Body of pancreas (tissue), 4 donors: ENCODE measurements at regions not wholly inside any gene's neighbourhood (a gene's known extent, or its start where the extent isn't known, plus 50 kb on each side); places are given as distances from the start of the nearest gene placed in this dataset.

Experiments
- CTCF ChIP-seq, 7 experiments: fragments of 450-650 bp in 4 of 7; fragments of 200-600 bp in 3 of 7; sonication (generic) in 3 of 7; IDR thresholded peaks; one replicate each; pipeline ENCODE4 v1.5.1; 2016 to 2019; ENCODE audit warnings: antibody characterized with exemption in 7 of 7
- POLR2A ChIP-seq, 3 donors: fragments of 450-650 bp; IDR thresholded peaks; one replicate each; pipeline ENCODE4 v1.6.1; 2016; ENCODE audit warnings: antibody characterized with exemption in 3 of 3, mild to moderate bottlenecking in 2 of 3

- TF ChIP-seq CTCF (IDR thresholded peaks at IDR 0.05) (no peak), POLR2A (IDR thresholded peaks at IDR 0.05) (no peak)
These were observed 66.2 kb upstream of the SHISA3 start for GRCh38 chr4:42331040-42331439.
